ENCODE measurements at regions not wholly inside any gene's neighbourhood (a gene's known extent, or its start where the extent isn't known, plus 50 kb on each side); places are given as distances from the start of the nearest gene placed in this dataset.

- no peak for DNase-seq
- no peak for ATAC-seq
- H3K27ac ChIP-seq, result no peak overlapping the region
- intact Hi-C loops (cut with DNase I), result no loop called here
- no peaks in the 10 kb centered on the region for H3K36me3 ChIP-seq
- H3K4me3 ChIP-seq, result no peak overlapping the region
- H3K4me1 ChIP-seq, result no peaks in the 10 kb centered on the region
- H3K9me3 ChIP-seq, result no peaks in the 10 kb centered on the region
- H3K27me3 ChIP-seq (ENCODE audit: low read depth), result no peaks in the 10 kb centered on the region
- TF ChIP-seq CTCF (IDR thresholded peaks at IDR 0.05), result no peak
These were observed 250.0 kb upstream of the DCC start for GRCh38 chr18:52090005-52090404.

GRCh38 chr18:52093171-52093570 lies 246.8 kb upstream of the DCC start:
- intact Hi-C loops (cut with DNase I), result no loop called here
- DNase-seq (no peak), ATAC-seq (no peak)
- H3K27ac ChIP-seq, result no peak overlapping the region
- H3K36me3 ChIP-seq, result no peaks in the 10 kb centered on the region
- no peak overlapping the region for H3K4me3 ChIP-seq
- no peak for TF ChIP-seq CTCF (IDR thresholded peaks at IDR 0.05)
- no peaks in the 10 kb centered on the region for H3K27me3 ChIP-seq (ENCODE audit: low read depth)
- no peaks in the 10 kb centered on the region for H3K9me3 ChIP-seq
- H3K4me1 ChIP-seq, result no peaks in the 10 kb centered on the region

- ATAC-seq (no peak), DNase-seq (no peak)
- no peak for TF ChIP-seq CTCF (IDR thresholded peaks at IDR 0.05)
- no peaks in the 10 kb centered on the region for H3K9me3 ChIP-seq
- no peak overlapping the region for H3K4me3 ChIP-seq
- H3K36me3 ChIP-seq, result no peaks in the 10 kb centered on the region
- intact Hi-C loops (cut with DNase I), result no loop called here
- no peak overlapping the region for H3K27ac ChIP-seq
- no peaks in the 10 kb centered on the region for H3K27me3 ChIP-seq (ENCODE audit: low read depth)
- no peaks in the 10 kb centered on the region for H3K4me1 ChIP-seq
These were observed 221.3 kb upstream of the DCC start for GRCh38 chr18:52118684-52119083.

- no peak overlapping the region for H3K4me3 ChIP-seq
- no peaks in the 10 kb centered on the region for H3K4me1 ChIP-seq
- intact Hi-C loops (cut with DNase I), result no loop called here
- TF ChIP-seq CTCF (IDR thresholded peaks at IDR 0.05), result no peak
- ATAC-seq (no peak), DNase-seq (no peak)
- H3K27ac ChIP-seq, result no peak overlapping the region
- H3K9me3 ChIP-seq, result no peaks in the 10 kb centered on the region
- H3K27me3 ChIP-seq (ENCODE audit: low read depth), result no peaks in the 10 kb centered on the region
- H3K36me3 ChIP-seq, result no peaks in the 10 kb centered on the region
These were observed 209.2 kb upstream of the DCC start for GRCh38 chr18:52130624-52131301.

- ATAC-seq (no peak), DNase-seq (no peak)
- Histone ChIP-seq H3K9me3 (no peaks in the 10 kb centered on the region), H3K4me3 (no peak overlapping the region), H3K27ac (no peak overlapping the region), H3K4me1 (no peaks in the 10 kb centered on the region), H3K27me3 (ENCODE audit: low read depth) (no peaks in the 10 kb centered on the region), H3K36me3 (no peaks in the 10 kb centered on the region)
- intact Hi-C loops (cut with DNase I), result no loop called here
- TF ChIP-seq CTCF (IDR thresholded peaks at IDR 0.05), result no peak
These were observed 208.2 kb upstream of the DCC start for GRCh38 chr18:52131845-52132244.

Measured in lower lobe of right lung (tissue), 2 donors.